ENCODE measurements at regions not wholly inside any gene's neighbourhood (a gene's known extent, or its start where the extent isn't known, plus 50 kb on each side); places are given as distances from the start of the nearest gene placed in this dataset.

DNA sequence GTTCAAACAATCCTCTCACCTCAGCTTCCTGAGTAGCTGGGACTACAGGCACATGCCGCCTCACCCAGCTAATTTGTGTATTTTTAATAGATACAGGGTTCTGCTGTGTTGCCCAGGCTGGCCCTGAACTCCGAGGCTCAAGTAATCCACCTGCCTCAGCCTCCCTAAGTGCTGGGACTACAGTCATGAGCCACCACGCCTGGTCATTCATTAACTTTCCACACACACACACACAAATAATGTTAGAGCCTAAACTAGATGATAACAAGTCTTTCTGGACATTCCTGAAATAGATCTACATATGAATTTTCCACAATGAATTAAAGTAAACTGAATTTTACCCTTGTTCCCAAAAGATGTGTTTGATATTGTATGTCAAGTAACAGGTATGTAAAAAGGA, 776.0 kb downstream of the GALC start:
- TF ChIP-seq, protein P1, sequence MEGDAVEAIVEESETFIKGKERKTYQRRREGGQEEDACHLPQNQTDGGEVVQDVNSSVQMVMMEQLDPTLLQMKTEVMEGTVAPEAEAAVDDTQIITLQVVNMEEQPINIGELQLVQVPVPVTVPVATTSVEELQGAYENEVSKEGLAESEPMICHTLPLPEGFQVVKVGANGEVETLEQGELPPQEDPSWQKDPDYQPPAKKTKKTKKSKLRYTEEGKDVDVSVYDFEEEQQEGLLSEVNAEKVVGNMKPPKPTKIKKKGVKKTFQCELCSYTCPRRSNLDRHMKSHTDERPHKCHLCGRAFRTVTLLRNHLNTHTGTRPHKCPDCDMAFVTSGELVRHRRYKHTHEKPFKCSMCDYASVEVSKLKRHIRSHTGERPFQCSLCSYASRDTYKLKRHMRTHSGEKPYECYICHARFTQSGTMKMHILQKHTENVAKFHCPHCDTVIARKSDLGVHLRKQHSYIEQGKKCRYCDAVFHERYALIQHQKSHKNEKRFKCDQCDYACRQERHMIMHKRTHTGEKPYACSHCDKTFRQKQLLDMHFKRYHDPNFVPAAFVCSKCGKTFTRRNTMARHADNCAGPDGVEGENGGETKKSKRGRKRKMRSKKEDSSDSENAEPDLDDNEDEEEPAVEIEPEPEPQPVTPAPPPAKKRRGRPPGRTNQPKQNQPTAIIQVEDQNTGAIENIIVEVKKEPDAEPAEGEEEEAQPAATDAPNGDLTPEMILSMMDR (IDR thresholded peaks at IDR 0.05; ENCODE audit: low read length): no peak
- TF ChIP-seq EZH2phosphoT487 (IDR thresholded peaks at IDR 0.05; ENCODE audit: low read length): no peak
- TF ChIP-seq EZH2 (optimal IDR thresholded peaks at IDR 0.05; ENCODE audit: low read depth, low read length): no peak
